Right kidney (tissue), 1 donor: ENCODE measurements at regions not wholly inside any gene's neighbourhood (a gene's known extent, or its start where the extent isn't known, plus 50 kb on each side); places are given as distances from the start of the nearest gene placed in this dataset.

Experiments
- DNase-seq: peaks from one replicate; pipeline ENCODE4 v3.0.0-alpha.2; 2016

DNA sequence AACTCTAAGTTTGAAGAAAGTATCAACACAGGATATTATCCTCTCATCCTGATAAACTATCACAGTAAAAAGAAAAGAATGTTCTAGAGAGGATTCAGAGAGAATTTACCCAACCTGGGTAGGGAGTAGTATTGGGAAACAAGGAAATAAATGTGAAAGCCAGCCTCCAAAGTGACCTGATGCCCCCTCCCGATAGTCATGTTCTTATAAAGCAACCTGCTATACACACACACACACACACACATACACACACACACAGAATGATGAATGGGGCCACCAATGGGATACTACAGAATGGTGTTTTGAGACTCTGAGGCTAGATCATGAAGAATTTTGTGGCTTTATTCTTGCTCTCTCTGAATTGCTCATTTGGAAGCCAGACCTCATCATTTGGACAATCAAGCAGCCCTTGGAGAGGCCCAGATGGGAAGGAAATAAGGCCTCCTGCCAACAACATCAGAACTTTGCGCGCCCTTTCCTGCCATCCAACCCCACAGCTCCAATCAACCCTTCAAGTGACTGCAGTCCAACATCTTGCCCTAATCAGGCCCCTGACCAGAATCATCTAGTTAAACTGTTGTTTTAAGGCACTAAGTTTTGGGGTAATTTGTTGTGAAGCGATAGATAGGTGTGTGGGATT is 807.9 kb upstream of the ARGLU1 start:
- no peak for DNase-seq

DNA sequence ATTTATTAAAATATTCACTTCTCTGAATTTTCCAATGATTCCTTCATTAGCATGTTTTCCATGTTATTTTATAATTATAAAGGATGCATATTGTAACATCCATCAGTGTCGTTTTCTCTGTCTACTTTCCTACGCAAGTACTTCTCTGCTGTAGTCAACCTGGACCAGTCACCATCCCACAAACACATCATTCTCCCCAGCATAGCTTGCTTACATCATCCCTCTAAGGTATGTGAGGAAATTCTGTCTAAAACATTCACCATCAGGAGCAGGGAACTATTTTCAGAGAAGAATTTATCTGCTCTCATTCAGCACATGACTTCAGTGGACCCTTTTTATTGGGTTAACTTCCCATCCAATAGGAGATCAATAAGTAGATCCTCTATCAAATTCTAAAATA is 806.1 kb upstream of the ARGLU1 start:
- DNase-seq, result no peak

DNA sequence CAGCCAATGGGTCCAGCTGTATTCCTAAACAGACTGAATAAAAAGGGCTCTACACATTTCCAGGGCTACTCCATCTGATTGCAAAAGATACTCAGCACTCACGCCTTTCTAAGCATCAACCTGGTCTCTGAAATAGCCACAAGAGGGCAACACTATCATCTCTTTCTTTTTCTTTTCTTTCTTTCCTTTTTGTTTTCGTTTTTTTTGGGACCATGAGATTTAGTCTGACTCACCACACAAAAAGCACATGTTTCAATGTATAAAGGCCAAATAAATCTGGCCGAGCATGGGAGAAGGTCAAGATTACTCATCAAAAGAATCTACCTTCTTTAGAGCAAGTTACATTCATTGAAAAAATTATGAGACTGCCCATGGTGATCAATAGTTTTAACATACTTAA is 805.6 kb upstream of the ARGLU1 start:
- DNase-seq, result peak; percentile 25

DNA sequence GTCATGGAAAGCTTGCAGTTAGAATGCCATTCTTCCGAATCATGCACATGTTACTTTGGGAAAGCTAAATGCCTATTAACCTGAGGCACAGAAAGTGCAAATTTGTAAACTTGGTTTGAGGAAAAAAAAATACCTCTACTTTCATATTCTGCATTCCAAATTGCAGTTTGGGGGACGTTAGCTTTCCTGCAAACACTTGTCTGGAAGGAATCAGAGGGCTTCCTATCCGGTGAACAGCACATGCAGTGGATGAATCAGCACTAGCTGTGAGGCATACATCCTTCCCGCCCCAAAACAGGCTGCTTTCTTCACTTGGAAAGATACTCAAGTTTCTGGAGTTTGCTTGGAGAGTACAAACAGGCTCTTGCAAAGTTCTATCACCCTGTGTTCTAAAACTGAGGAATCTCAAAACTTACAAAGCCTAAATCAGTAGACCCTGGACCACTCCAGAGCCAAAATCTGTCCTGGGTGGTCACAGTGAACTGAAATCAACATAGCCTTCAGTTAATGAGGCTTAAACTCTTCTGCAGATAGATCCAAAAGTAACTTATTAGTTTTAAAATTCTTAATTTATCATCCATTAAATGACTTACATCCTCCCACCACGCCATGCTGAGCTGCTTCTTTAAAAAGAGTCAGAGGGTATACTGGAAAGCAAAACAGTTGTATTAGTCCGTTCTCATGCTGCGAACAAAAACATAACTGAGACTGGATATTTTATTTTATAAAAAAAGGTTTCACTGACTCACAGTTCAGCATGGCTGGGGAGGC is 802.3 kb upstream of the ARGLU1 start:
- DNase-seq, result peak; percentile 10

DNA sequence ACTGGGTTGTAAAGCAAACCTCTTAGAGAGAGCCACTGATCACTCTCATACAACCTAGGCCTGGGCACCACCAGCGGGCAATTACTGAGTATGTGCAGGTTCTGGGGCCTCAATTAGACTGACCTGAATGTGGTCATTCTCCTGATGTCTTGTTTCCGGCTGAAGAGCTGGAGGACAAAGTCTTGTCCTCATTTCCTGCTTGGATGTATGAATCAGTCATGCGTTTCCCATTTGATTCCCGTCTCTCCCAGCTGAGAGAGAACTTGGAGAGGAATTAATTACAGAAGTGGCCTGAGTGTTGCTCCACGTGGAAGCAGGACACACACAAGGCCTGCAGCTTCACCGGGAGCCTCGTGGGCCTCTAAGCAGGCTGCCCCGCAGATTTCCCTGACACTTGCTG is 799.3 kb upstream of the ARGLU1 start:
- DNase-seq, result no peak

DNA sequence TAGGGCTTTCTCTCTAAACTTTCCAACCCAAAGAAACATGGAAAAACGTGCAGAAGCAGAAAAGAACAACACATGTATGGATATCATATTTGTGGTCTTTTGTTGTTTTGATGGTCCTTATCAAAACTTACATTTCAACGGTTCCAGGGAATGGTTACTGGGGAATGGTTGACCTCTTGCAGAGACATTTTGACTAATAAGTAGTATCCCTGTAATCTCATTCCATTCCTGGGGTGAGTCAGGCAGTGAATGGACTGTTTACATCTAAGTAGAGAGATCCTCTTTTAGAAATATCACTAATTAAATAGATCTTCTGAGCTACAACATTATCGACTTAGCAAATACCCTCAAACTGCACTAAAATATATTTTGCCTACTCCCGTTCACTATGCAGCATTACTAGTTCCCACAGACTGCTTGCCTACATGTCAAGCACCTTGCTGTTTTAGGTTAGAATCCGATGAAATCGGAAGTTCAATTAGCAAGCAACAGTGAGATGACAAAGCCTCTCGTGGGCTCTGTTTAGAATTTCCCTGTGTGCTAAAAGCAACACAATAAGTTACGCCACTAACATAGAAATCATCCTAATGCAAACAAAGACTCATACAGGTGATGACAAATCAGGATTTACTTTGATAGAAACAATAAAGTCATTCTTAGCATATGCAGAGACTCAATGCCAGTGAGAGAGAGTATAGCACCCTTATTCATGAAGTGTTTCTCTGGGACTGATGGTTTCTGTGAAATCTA is 797.7 kb upstream of the ARGLU1 start:
- DNase-seq, result no peak

DNA sequence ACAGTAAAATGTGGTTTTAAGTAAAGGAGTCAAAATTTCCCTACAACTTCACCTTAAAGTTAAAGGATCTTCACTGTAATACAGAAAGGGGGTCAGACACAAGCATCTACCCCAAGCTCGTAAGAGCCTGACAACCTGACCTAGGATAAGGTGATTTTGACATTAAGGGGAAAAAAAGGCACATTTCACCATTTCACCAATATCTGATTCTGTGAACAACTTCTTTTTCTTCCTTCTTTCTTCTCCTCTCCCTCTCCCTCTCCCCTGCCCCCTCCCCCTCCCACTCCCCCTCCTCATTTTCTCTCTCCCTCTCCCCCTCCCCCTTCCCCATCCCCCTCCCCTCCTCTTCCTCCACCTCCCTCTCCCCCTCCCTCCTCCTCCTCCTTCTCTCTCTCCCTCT is 796.7 kb upstream of the ARGLU1 start:
- no peak for DNase-seq

DNA sequence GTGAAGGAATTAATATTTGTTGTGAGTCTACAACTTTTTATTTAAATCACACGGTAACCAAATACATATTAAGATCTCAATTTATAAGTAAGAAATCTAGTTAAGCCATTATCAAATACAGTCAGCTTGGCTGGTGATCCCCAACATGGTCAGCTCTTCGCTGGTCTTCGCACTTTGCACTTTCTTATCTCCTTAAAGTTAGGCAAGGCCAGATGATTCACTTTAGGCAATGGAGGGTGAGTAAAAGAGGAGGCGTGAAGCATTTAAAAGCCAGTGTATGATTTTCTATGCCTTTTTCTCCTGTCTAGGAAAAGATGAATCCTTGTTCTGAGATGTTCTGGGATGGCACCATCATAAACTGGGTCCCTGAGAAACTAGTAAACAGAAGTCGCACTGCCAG is 793.7 kb upstream of the ARGLU1 start:
- DNase-seq, result no peak

DNA sequence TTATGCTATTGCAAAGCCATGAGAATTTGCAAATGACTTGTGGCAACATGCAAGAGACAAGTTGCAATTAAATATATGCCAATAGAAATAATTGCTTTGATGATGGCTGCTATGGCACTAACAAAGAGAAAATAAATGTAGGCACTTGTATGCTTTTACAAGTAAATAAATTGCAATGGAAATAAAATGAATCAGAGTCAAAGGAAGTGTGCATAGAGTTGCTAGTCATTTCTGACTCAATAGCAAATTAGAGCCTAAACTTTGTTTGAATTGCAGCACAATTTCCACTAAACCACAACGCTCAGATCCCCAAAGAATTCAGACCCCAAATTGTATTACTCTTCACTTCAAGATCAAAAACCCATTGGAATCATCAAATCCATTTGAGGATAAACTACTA is 792.1 kb upstream of the ARGLU1 start:
- DNase-seq, result no peak

DNA sequence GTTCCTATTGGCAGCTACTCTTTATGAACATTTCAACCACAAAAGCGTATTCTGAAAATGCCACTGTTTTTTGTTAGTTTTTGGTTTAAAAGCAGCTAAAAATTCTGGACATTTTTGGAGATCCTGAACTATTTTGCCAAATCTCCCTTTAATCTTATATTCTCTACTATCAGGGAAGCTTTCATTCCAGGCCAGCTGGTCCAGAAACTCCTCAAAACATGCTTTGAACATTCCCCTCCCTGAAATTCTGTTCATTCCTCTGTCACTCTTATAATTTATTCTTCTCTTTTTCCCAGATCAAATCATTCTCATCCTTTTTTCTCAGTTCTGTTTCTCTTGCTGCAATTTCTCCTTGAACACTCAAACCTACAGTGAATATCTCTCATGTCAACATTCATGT is 790.9 kb upstream of the ARGLU1 start:
- DNase-seq, result no peak

DNA sequence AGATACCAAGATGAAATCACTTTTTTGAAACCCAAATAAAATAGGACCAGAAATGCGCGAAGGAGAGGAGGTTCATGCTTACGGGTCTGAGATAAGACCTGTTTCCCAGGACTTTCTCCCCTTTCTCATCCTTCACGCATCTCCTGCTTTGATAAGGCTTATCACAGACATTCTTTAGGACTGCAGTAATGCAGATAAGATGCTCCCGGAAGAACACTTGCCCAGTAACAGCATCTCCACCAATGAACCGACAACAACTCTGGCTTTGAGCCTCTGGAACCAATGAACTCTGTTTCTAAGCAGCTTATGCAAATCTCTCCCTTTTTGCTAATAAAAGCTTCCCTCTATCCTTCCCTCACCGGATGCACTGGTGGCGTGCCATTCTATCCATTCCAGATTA is 783.4 kb upstream of the ARGLU1 start:
- DNase-seq, result no peak

DNA sequence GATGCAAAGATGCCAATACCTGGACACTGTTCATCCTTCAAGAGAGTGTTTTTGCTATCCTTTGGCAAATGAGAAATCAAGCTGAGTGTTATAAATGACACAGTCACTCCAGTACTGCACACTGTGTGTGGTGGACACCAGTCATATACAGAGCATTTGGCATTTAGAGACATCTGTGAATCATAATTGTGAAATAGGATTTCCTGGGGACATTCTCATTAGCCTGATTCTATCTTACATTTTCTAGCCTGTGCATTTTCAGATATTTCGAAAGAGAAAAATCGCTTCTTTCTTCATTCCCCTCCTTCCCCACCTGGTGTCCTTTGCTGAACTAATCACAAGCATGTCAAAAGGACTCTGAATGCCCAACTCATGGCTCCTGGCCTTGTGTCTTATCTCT is 781.0 kb upstream of the ARGLU1 start:
- no peak for DNase-seq

DNA sequence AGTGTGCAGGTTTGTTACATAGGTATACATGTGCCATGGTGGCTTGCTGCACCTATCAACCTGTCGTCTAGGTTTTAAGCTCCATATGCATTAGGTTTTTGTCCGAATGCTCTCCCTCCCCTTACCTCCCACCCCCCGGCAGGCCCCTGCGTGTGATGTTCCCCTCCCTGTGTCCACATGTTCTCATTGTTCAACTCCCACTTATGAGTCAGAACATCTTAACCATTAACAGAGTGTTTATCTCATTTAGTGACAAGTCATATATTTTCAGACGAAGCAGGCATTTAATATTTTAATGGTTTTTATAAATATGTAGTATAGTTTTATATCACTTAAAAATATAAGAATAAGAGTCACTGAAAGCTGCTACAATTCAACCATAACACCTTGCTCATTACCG is 780.5 kb upstream of the ARGLU1 start:
- no peak for DNase-seq

DNA sequence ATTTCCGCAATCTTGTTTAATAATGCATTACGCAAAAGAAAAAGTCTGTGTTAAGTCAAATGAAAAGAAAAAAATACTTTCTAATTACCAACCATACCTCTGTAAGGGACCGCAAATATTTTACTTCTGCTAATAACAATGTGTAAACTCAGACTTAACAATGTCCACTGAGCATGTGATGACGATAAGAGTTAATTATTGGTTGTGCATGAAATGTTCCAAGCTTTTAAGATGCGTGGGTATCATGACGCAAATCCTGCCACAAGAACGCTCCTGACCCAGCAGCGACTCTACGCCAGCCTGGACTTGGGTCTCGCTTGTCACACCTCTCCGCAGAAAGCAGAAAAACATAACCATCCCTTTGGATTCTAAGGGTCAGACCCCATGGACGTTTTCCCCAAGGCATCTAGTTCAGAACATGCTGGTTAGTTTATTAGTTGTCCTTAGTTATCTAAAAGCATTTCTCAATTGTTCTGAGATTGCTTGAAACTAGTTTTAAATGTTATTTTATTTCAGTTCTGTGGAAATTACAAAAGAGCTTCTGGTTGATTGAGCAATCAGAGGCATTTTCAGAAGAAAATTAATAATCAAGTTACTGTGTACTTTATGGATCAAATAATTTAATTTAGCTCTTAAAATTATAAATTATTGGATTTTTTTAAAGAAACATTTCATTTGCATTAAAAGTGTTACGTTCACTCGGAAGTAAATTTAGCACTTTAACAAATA is 779.9 kb upstream of the ARGLU1 start:
- DNase-seq, result no peak

DNA sequence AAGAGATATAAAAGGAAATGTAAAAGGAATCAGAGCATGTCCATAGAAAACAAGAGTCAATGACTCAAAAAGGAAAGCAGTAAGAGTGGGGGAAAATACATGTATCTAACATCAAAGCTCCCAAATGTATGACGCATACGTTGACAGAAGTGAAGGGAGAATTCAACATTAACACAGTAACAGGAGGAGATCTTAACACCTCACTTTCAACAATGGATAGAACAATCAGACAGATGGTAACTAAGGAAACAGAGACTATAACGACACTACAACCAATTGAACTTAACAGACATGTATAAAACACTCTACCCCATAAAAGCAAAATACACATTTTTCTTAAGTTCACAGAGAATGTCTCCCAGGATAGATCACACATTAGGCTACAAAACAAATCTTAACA is 774.8 kb upstream of the ARGLU1 start:
- no peak for DNase-seq

DNA sequence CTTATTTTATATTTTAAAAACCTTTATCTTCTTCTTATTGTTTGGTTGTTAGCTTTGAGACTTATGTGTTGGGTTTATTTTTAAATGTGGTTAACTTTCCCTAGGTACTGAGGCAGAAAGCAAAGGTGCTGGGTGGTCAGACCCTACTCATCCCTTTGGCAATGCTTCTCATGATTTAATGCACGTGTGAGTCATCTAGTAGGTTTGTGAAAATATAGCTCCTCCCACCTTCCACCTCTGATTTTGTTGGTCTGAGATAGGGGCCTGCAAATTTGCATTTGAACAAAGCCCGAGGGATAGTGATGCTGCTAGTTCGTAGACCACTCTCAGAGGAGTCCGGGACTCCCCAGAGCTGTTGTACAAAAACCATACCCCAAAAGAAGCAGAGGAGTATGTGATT is 771.3 kb upstream of the ARGLU1 start:
- DNase-seq, result no peak

DNA sequence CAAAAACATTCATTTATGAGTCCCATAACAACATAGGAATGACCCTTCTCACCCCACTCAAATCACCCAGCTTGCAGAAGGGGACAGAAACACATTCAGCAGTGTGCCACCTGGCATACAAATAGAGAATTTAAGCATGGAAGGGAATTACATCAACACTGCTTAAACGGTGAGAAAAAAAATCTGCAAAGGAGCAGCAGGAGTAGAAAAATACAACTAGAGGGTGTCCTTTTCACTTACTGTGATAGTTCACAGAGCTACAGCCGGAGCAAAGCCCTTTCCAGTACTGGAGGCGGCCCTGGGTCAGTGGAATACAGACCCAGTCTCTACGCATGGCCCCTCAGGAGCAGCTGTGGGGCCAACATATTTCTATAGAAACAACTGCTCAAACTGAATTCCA is 764.3 kb upstream of the ARGLU1 start:
- DNase-seq, result no peak

DNA sequence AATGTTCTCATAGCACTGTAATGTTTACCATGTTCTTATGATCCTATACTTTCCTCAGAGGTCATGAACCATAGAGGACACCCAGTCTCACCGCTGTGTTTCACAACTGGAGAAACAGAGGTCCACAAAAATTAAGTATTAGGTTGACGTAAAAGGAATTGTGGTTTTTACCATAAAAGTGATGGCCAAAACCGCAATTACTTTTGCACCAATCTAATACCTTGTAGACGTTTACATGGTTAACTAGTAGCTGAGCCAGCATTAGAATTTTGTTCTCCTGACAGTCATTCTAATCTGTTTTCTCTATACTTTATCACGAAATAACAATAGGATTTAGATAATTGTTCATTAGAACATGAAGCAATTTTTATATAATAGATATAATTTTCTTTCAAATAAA is 763.4 kb upstream of the ARGLU1 start:
- no peak for DNase-seq

DNA sequence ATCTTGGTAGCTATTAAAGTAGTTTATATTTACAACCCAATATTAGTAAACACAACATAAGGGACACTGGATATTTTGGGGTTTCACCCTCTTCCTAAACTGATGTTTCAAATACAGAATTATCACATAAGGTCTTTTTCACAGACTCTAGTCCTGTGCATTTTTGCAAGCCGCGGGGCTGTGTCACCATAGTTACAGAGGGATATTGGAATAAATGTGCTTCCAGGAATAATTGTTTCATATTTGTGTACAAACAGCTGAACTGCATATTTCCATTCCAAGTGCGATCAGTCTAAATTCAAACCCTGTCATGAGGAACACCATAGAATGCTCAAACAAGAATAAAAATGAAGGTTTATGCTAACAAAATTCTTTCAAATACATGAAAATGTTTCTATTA is 762.5 kb upstream of the ARGLU1 start:
- DNase-seq, result no peak

DNA sequence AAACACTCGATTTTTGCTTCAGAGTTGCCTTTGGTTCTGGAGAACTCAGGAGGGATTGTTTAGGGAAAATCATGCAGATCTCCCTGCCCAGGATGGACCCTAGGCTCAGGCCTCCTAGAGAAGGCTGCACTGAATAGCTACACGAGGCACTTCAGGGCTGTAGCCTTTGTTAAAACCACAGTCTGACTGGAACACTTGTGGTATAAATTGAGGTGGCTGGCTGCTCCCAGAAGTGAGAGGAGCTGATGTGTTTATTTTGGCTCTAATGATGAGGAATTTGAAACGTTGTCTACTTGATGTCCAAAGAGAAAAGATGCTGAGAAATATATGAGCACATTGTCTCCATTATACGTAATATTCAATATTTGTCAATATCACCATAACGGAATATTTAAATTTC is 762.1 kb upstream of the ARGLU1 start:
- DNase-seq, result no peak

DNA sequence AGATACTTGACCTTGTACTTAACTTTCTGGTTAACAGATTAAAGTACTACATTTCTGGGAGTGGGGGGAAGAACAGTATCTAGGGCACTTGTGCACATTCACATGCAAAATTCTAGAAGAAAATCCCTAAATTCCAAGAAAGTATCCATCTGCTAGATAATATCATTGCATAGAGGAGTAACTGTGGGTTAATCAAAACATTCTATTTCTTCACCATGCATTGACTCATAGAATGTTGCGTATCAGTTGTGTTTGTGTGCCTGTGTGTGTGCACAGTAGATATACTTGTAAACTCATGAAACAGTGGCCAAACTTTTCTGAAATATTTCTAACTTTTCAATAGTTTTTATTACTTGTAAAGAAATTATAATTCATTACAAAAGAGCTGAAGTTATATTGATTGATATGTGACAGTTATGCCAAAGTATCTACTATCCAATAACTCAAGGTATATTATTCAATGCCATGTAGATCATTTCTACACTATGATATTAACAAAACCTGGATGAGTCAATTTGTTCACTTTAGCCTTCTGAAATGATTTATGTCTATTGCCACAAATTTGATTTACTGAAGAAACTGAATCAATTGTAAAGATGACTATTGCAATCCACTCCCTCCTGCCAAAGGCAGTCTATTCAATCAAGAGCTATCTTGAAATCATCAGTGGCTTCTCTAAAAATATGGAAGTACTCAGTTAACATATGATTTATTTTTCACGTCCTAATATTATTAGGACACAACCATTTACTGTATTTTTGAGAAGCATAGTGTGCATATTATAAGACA is 756.7 kb upstream of the ARGLU1 start:
- DNase-seq, result no peak

DNA sequence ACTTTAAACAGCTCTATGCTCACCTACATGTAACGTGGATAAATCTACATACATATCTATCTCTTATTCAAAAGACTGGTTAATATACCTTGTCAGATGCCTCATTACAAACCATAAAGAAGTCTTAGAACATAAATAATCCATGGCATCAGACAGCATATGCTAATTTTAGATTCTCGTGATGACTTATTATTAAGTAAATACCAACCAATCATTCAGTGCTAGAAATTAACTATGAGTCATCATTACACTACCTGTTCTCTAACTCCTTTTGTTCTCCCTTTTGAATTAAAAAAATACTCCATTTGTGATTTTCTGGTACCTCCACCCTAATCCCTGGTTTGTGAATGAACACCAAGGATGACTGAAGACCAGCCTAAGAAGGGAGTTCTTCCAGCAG is 754.3 kb upstream of the ARGLU1 start:
- no peak for DNase-seq
